EL (cell line): ENCODE measurements at regions not wholly inside any gene's neighbourhood (a gene's known extent, or its start where the extent isn't known, plus 50 kb on each side); places are given as distances from the start of the nearest gene placed in this dataset.
A peak's percentile ranks its signal among the peaks of the same experiment; 100 is the strongest.
"Not testable (repeated sequence)": the region's sequence is repeated elsewhere in the genome, so short reads cannot be mapped to it uniquely, and the experiment has no call there.

ENCODE experiments used
- DNase-seq: peaks from one replicate; pipeline ENCODE4 v3.0.0-alpha.2; 2016

DNA sequence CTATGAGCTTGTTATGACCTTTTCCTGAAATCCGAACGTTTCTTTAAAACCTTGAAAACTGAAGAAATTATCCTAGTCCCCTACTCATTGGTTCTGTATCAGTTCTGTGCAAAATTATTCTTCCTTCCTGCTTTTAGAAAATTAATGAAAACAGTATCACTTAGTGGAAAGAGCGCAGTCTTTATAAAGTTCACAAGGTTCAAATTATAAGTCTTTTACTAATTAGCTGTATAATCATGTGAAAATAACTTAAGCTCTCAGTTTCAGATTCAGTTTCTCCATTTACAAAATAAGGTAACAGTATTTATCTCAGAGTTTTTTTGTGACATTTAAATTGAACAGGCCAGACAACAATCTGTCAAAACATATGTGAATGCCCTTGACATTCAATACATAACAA is 306.1 kb downstream of the ADAMTS20 start:
- DNase-seq, result no peak

DNA sequence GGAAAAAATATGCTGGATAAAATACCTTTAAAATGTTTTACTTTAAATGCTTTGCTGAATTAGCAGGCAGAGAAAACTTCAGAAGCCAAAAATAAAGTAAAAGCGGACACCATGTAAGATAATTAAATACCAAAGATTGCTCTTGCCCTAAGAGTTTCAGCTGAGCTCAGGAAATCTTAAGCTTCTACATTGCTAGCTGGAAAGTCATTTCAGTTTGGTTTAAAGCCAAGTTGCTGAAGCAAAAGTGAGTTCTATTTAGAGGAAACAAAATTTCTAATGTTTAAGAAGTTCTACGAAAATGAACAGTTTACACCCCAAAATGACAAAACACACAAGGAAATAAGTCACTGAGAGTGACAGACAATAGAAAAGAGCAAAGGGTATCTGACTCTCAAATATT is 310.0 kb downstream of the ADAMTS20 start:
- DNase-seq, result no peak

DNA sequence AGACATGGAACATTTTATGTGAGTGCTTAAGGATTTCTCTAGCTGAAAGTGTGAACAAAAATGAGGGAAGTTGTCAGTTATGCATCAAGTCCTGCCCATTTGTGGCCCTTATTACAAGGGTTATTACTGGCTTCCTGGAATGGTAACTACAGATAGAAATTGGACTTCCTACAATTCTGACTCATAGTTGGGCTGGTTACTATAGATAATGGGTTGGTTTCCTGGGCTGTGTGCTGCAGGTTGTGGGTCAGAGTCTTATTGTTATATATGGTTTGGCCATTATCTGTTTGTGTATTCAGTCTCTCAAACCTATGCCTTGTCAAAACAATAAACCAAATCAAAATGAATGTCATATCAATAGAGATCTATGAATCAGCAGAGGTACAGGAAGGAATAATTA is 313.7 kb downstream of the ADAMTS20 start:
- no peak for DNase-seq

DNA sequence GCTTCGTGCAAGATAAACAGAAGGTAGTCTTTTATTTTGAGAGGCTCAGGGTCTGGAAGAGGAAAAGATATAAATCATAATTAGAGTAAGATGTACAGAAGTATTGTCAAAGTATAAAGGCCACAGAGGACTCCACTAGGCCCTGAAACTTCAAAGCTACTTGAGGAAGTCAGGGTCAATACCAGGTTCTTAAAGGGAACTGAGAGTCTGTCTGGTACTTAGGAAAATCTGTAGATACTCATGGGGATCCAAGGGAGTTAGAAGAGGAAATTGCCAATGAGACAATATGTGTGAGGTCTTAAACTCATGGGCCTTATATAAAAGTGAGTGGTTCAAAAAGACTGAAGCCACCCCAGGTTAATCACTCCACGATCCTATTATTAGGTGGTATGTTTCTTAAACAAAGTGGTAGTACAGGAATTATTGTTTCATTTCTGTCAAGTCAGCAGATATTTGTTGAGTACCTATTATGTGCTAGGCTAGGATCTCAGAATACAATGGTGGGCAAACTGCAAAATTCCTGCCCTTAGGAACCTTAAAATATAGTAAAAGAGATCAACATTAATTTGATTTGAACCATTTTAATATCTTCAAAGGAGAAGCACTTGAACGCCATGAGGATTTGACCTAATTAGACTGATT is 314.6 kb downstream of the ADAMTS20 start:
- no peak for DNase-seq

DNA sequence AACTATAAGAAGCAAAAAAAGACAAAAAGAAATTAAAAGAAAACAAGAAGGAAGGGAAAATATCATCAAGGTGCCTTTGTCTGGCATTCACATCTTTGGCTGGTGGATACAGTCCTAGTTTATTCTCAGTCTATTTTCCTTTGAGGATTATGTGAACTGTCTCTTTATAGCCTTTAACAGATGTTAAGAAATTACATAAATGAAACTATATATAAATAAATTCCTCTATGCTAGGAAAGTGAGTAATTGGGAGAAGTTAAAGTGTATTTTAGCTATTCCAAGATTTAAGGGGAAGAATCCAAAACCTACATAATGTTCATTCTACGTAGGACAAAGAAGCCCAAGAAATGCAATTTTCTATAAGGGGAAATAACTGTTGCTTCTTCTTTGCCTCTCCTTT is 316.3 kb downstream of the ADAMTS20 start:
- no peak for DNase-seq

DNA sequence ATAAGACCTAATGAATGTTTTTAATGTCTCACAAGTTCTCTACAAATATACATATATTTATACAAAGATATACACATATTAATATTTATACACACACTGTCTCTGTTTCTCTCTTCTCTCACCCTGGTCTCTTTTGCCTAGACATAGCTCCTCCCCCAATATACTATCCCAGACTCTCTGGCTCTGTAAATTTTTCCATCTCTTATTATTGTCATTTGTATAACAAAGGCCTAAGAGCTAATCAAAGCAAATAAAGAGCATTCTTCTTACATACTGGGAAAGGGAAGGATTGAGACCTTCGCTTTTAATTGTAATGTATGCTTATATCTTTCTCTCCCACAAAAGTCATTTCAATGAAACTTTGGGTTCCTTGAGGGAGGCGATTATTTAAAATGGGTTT is 318.1 kb downstream of the ADAMTS20 start:
- no peak for DNase-seq

DNA sequence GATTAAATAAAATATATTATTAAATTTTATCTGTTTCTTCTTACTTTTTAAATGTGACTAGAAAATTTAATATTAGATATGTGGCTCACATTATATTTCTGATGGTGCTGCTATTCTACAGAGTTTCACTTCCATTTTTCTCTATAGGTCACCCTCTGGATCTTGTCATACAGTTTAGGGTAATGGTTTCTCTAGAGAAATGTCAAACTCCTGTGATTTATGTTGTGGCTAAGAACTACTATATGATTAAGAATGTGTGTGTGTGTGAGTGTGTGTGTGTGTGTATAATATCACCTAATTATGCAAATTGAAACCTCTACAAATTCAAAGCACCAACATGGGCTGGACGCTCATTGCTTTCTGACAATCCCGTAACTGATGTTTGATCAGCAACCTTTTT is 325.9 kb downstream of the ADAMTS20 start:
- DNase-seq, result no peak

DNA sequence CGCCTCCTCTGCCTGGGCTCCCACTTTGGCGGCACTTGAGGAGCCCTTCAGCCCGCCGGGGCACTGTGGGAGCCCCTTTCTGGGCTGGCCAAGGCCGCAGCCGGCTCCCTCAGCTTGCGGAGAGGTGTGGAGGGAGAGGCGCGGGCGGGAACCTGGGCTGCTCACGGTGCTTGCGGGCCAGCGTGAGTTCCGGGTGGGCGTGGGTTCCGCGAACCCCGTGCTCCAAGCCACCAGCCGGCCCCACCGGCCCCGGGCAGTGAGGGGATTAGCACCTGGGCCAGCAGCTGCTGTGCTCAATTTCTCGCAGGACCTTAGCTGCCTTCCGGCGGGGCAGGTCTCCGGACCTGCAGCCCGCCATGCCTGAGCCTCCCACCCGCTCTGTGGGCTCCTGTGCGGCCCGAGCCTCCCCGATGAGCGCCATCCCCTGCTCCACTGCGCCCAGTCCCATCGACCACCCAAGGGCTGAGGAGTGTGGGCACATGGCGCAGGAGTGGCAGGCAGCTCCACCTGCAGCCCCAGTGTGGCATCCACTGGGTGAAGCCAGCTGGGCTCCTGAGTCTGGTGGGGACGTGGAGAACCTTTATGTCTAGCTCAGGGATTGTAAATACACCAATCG is 327.7 kb downstream of the ADAMTS20 start:
- not testable (repeated sequence) for DNase-seq

DNA sequence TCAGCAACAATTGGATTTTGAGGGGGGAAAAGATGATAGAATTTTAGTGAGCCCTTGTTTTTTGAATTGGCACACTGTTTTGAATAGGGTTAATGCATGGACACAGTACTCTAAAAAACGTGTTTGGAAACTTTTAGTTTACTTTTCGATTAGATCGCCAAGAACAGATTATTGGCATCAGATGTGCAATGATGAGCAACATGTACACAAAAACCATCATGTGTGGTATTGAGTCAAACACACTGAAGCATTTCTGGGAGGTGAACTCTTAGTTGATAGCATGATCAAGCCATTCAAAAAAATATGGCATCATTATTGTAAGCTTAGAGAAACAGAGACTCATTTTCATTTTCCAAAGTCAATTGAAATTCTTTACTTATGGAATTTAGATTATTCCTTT is 329.2 kb downstream of the ADAMTS20 start:
- no peak for DNase-seq

DNA sequence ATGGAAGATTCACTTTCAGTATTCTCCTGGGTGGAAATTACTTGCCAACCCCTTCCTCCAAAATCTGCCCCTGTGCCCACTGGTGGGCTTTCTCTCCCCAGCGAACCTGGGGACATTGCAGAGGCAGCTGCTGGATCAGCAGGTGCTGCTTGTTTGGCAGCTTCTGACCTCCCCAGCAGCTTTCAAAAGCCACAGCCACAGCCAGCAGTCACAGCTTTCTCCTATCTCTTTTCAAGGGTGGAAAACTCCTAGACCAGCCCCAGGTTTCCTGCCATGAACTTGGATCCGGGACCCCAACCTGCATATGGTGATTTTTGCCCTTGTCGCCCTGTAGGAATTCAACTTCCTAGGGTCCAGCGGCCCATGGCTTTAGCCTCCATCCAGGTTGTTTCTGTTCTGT is 330.8 kb downstream of the ADAMTS20 start:
- no peak for DNase-seq

DNA sequence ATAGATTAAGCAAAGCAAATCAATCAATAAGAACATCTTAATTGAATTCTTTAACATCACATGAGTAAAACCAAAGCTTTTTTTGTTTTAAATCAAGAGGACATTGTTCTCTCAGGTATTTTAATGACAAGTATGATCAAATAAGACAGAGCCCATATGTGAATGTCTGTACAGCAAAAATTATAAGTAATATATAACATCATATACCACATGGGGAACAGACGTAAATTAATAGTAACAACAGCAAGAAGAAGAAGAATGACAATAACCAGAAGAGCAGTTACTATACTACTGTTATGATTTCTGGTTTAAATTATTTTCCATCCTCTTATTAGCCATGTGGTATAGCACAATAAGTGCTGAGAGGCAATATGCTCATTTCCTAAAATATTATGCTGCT is 335.5 kb downstream of the ADAMTS20 start:
- DNase-seq, result no peak

DNA sequence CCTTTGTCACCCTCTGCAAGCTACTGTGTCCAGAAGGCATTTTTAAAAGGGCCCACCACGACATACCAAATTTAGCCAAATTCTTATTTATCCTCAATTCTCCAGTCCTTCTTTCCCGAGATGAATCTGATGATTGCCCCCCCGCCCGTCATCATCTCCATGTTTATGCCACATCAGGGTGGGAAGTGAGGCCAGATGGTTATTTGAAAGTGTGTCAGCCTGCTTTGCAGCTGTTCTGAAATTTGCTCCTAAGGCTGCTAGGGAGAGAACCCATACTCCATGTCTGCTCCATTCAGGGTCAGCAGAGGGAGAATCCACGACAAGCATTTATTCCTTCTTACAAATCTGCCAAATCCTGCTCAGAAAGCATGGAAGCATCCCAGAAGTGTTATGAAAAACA is 337.8 kb downstream of the ADAMTS20 start:
- no peak for DNase-seq

DNA sequence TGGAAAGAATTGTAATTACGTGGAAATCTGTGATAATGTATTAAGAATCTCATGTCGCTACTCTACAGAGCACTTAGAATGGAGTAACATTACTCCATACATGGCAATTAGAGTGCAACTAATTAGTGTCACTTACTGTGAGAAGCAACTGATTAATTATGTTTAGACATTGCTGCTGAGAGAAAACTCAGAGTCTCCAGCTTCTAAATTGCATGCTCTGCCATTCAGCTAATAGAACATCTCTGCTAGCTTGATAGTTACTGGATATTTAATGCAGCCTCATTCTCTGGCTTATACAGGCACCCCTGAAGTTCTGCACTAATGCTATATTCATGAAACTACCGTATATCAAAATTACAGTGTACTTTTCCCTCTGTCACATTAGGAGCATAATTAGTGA is 338.4 kb downstream of the ADAMTS20 start:
- no peak for DNase-seq

DNA sequence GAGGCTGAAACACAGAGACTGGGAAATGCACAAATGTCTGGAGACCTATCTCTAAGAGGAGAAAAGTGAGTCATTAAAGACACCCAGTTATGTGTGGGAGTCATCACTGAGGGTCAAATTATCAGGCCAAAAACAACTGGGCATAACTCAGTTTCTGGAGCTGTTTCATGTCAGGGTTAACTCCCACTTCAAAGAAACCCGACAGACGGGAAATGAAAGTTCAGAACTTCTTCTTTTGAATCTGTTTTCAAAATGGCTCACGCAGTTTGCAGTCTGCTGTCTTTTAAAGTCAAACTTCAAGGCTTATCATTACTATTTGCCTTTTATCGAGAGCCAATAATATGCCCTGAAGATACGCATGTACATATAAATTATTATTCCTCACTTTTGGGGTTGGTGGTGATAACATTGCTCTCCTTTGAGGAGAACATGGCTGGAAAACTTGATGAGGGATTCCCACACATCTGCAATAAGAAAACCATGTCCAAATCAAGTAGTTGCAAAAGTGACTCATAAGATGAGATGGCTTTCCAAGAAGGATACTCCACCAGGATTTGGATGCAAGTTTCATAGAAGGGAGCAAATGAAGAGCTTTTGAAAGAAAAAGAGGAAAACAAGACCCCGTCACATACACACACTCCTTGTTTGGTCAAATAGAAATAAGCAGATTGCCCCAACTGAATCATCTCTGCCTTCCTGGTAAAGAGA is 341.4 kb downstream of the ADAMTS20 start:
- DNase-seq, result peak; percentile 66

DNA sequence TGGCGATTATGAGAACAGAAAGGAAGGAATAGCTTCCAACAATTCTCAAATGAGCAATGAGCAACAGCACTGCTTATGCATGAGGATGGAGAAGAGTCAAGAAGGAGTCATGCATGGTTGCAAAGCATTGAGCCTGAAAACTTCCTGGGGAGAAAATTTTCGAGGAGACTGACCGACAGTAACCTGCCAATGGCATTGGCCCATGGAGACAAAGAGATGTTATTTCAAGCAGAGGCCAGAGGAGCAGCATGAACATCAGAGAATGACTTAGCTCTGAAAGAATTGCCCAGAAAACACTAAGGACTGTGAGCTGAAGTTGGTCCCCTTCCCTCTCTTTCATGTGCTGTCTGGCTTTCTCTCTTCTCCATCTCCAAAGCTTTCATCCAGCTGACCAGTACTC is 343.4 kb downstream of the ADAMTS20 start:
- no peak for DNase-seq

DNA sequence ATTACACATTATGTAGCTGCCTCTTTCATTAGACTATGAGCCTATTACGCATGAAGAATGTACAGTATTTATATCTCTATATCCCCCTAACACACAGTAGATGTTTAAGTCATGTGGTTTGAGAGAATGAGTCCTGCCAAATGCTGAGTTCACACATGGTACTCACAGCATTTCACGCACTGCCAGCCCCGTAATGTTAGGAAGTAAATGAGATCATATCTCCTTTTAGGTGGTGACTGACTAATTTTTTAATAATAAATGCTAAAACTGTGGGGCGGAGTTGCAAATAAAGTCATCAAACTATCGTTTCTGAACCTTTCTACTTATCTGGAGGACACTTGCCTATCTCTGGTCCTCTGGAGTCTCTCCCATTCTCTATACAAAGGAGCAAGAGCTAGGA is 343.8 kb downstream of the ADAMTS20 start:
- no peak for DNase-seq

DNA sequence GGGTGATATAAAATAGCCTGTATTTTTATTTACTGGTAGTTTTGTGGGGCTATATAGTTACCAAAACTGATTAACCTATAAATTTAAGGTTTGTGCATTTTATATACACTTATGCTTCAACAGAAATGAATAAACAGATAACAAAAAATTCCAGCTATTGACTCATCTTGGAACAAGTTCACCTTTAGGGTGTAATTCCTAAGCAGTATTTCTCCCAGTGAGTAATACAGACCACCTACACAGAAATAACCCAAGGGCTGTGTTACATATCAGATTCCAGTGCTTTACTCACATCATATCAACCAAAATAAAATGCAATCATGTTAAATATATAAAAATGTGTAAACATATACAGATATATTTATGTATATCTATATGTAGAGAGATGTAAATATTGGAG is 345.6 kb downstream of the ADAMTS20 start:
- peak; percentile 51 for DNase-seq

DNA sequence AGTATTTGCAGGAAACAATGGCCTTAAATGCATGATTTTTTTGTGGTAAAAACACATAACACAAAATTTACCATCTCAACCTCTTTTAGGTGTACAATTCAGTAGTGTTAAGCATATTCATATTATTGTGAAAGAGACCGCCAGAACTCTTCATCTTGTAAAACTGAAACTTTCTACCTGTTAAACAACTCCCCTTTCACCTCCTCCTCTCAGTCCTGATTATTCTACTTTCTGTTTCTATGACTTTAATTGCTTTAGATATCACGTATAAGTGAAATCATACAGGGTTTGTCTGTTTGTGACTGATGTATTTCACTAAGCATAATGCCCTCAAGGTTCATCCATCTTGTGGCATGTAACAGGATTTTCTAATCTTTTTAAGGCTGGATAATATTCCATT is 353.4 kb downstream of the ADAMTS20 start:
- no peak for DNase-seq

DNA sequence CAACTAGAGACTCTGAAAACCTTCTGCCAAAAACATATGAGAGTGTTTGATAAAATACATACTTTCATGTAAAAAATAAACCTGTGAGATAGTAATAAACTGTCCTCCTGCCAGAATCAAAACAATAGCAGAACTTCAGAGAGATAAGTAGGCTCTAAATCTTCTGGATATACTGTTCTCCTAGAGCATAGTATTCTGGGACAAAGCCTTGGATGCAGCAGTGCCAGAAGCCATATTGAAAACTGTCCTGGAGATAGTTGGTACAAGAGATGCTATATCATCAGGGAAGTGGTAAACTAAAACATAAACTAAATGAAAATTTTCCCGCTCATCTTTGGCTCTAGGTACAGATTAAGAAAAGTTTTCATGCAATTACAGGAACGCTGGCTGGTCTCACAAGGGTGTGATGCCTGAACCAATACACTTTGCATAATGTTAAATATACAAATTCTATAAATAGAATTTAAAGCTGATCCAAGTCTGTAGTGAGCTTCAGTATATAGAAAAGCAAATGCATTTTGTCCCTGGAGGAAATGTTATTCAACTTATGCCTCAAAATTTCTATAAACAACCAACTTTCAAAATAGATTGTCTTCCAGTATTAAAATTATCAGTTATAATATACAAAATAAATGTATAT is 355.6 kb downstream of the ADAMTS20 start:
- no peak for DNase-seq

DNA sequence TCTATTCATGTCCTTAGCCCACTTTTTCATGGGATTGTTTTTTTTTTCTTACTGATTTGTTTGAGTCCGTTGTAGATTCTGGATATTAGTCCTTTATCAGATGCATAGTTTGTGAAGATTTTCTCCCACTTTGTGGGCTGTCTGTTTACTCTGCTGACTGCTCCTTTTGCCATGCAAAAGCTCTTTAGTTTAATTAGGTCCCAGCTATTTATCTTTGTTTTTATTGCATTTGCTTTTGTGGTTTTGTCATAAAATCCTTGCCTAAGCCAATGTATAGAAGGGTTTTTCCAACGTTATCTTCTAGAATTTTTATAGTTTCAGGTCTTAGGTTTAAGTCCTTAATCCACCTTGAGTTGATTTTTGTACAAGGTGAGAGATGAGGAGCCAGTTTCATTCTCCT is 358.9 kb downstream of the ADAMTS20 start:
- DNase-seq, result not testable (repeated sequence)

DNA sequence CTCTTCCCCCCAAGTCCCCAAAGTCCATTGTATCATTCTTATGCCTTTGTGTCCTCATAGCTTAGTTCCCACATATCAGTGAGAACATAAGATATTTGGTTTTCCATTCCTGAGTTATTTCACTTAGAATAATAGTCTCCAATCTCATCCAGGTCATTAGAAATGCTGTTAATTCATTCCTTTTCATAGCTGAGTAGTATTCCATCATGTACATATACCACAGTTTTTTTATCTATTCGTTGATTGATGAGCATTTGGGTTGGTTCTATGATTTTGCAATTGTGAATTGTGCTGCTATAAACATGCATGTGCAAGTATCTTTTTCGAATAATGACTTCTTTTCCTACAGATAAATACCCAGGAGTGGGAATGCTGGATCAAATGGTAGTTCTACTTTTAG is 359.6 kb downstream of the ADAMTS20 start:
- not testable (repeated sequence) for DNase-seq

DNA sequence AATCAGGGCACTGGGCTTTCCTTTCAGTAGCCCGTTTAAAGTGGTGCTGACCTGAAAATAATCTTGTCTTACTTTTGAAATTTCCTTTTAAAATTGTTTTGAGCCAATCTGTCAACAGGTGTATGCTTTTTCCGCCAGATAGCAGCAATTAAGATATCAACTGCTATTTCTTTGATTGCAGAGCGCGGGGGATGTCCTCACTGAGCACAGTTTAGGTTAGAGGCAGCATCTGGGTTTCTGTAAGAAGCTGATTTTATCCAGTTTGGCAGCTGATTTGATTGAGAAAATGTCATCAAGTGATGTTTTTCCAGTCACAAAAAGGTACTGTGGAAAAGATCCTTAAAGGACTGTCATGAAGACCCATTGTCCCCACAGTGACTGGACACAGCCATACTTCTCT is 371.8 kb downstream of the ADAMTS20 start:
- DNase-seq, result no peak

DNA sequence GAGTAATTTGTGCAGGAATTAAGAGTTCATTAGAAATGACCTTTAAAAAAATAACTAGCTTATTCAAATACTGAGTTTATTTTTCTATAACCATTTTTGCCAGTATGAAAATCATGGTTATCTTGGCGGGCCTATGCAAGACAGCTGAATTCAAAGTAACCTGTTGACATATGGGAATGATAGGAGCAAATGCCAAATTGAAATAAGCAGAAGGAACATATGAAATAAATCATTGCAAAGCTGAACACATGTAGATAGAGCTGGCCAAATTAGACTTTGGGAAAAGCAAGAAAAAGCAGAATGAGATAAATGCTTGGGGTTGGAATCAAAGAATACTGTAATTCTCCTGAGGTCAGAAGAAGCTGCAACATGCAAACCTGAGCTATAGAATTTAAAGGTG is 372.5 kb downstream of the ADAMTS20 start:
- DNase-seq, result no peak

DNA sequence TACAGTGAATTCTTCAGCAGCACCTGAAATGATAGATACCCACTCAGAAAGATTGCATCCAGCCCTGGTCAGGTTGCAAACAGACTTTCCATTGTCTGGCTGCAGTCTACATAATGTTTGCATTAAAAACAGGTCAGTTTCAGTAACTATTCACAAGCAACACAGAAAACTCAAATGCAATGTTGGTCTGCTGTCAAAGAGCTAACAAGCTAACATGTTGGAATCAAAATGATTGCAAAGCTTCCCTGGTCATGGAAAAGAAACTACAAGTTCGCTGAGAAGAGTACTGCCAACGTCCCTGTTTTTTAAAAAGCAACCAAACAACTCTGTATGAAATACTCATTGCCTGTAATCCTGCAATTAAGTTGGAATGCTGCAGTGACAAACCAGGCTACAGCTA is 374.7 kb downstream of the ADAMTS20 start:
- no peak for DNase-seq
